Trophoblast cell (in vitro differentiated cells and primary cell): ENCODE measurements at regions not wholly inside any gene's neighbourhood (a gene's known extent, or its start where the extent isn't known, plus 50 kb on each side); places are given as distances from the start of the nearest gene placed in this dataset.

Experiments
- DNase-seq, 2 donors: peaks; one replicate each; pipeline ENCODE4 v3.0.0-alpha.2; 2016
- H2AFZ ChIP-seq: 2 replicates; pipeline ENCODE4 v1.6.1; 2013; ENCODE audit warnings: low read length, moderate library complexity, mild to moderate bottlenecking; ENCODE audit not compliant: insufficient read depth, poor library complexity
- H2AK5ac ChIP-seq: 2 replicates; pipeline ENCODE4 v1.6.1; 2013; ENCODE audit warnings: mild to moderate bottlenecking, low read length
- H2BK120ac ChIP-seq: 2 replicates; pipeline ENCODE4 v1.6.1; 2013; ENCODE audit warnings: low read length, mild to moderate bottlenecking, moderate library complexity; ENCODE audit not compliant: insufficient read depth, poor library complexity
- H2BK12ac ChIP-seq: 2 replicates; pipeline ENCODE4 v1.6.1; 2013; ENCODE audit warnings: mild to moderate bottlenecking, low read length, moderate library complexity
- H2BK5ac ChIP-seq: 2 replicates; pipeline ENCODE4 v1.6.1; 2013; ENCODE audit warnings: low read length, low read depth, moderate library complexity, mild to moderate bottlenecking; ENCODE audit not compliant: poor library complexity
- H3K14ac ChIP-seq: 2 replicates; pipeline ENCODE4 v1.6.1; 2013; ENCODE audit warnings: mild to moderate bottlenecking, low read length
- H3K18ac ChIP-seq: 2 replicates; pipeline ENCODE4 v1.6.1; 2013; ENCODE audit warnings: mild to moderate bottlenecking, low read length
- H3K23ac ChIP-seq: 2 replicates; pipeline ENCODE4 v1.6.1; 2013; ENCODE audit warnings: low read length
- H3K27ac ChIP-seq: 2 replicates; pipeline ENCODE4 v1.5.1; 2013; ENCODE audit warnings: low read depth, mild to moderate bottlenecking, inconsistent platforms, low read length, moderate library complexity
- H3K27me3 ChIP-seq: 2 replicates; pipeline ENCODE4 v1.6.1; 2013; ENCODE audit warnings: inconsistent platforms, mild to moderate bottlenecking, low read length, moderate library complexity; ENCODE audit not compliant: insufficient read depth
- H3K36me3 ChIP-seq, 2 experiments: 1 replicate in 1 of 2; 2 replicates in 1 of 2; pipeline ENCODE4 v1.6.1; 2013; ENCODE audit warnings: low read length in 2 of 2, mild to moderate bottlenecking in 2 of 2, moderate library complexity in 1 of 2; ENCODE audit not compliant: insufficient read depth in 2 of 2, control insufficient read depth in 1 of 2
- H3K4ac ChIP-seq: 2 replicates; pipeline ENCODE4 v1.6.1; 2013; ENCODE audit warnings: low read depth, mild to moderate bottlenecking, low read length, moderate library complexity
- H3K4me1 ChIP-seq, 2 experiments: 1 replicate in 1 of 2; 2 replicates in 1 of 2; pipeline ENCODE4 v1.6.1; 2013; ENCODE audit warnings: low read length in 2 of 2, mild to moderate bottlenecking in 2 of 2, moderate library complexity in 1 of 2; ENCODE audit not compliant: insufficient read depth in 2 of 2, control insufficient read depth in 1 of 2
- H3K4me2 ChIP-seq: 2 replicates; pipeline ENCODE4 v1.6.1; 2013; ENCODE audit warnings: inconsistent platforms, mild to moderate bottlenecking, low read length, moderate library complexity
- H3K4me3 ChIP-seq: 2 replicates; pipeline ENCODE4 v1.5.1; 2013; ENCODE audit warnings: mild to moderate bottlenecking, low read depth, low read length, inconsistent platforms
- H3K79me1 ChIP-seq: one replicate; pipeline ENCODE4 v1.6.1; 2013; ENCODE audit warnings: low read length
- H3K79me2 ChIP-seq: 2 replicates; pipeline ENCODE4 v1.6.1; 2013; ENCODE audit warnings: low read length, mild to moderate bottlenecking; ENCODE audit not compliant: control insufficient read depth, insufficient read depth, poor library complexity
- H3K9ac ChIP-seq: 2 replicates; pipeline ENCODE4 v1.6.1; 2013; ENCODE audit warnings: mild to moderate bottlenecking, low read length
- H3K9me3 ChIP-seq: 2 replicates; pipeline ENCODE4 v1.6.1; 2013; ENCODE audit warnings: low read depth, mild to moderate bottlenecking, control low read depth, inconsistent platforms, low read length; ENCODE audit not compliant: insufficient read depth
- H4K12ac ChIP-seq: 2 replicates; pipeline ENCODE4 v1.6.1; 2013; ENCODE audit warnings: low read depth, mild to moderate bottlenecking, low read length, moderate library complexity
- H4K8ac ChIP-seq: 2 replicates; pipeline ENCODE4 v1.6.1; 2013; ENCODE audit warnings: low read depth, mild to moderate bottlenecking, low read length, moderate library complexity
- H4K91ac ChIP-seq: one replicate; pipeline ENCODE4 v1.6.1; 2013; ENCODE audit warnings: low read depth, mild to moderate bottlenecking, low read length, moderate library complexity
- WGBS: extraction: QIAGEN DNeasy Blood & Tissue Kit; methylation state at CpG from one replicate; pipeline ENCODE4 v1.1.7; 2013; ENCODE audit warnings: missing lambda C conversion rate; ENCODE audit not compliant: insufficient read length, insufficient coverage; ENCODE audit errors: extremely low coverage; 5-methylcytosine and 5-hydroxymethylcytosine counted together

DNA sequence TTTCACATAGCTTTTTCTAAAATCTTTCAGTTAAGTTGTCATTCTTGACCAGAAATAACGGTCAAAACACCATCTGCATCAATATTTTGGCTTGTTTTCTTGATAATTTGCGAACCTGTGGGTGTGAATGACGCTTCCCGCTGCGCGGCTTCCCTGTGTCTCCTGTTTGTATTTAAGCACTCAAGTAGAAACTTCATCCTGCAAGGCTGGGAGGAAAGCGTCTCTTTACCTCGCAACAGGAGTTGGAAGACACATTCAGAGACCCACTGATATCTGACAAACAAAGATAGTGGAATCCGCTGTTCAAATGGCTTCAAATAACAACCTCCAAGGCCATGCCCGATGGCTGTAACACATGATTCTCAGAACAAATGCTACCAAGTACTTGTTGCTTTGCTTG lies 704.9 kb downstream of the DCDC2C start:
- Histone ChIP-seq H3K14ac (no peak overlapping the region), H3K36me3 (no peaks in the 10 kb centered on the region), H2BK5ac (no peak overlapping the region), H3K4ac (no peak overlapping the region), H2BK120ac (no peak overlapping the region), H3K79me2 (no peaks in the 10 kb centered on the region), H3K4me2 (no peak overlapping the region), H4K91ac (no peak overlapping the region), H3K9ac (no peak overlapping the region), H3K18ac (no peak overlapping the region), H3K9me3 (no peaks in the 10 kb centered on the region), H3K4me1 (no peaks in the 10 kb centered on the region), H4K8ac (no peak overlapping the region), H2AK5ac (no peak overlapping the region), H3K79me1 (no peaks in the 10 kb centered on the region), H2BK12ac (no peak overlapping the region), H3K27ac (no peak overlapping the region), H3K27me3 (no peaks in the 10 kb centered on the region), H3K4me3 (no peak overlapping the region), H2AFZ (no peak overlapping the region), H3K23ac (no peak overlapping the region), H4K12ac (no peak overlapping the region)
- DNase-seq, result no peak
- no CpG with 5 or more reads among the region's 10 CpGs for WGBS

DNA sequence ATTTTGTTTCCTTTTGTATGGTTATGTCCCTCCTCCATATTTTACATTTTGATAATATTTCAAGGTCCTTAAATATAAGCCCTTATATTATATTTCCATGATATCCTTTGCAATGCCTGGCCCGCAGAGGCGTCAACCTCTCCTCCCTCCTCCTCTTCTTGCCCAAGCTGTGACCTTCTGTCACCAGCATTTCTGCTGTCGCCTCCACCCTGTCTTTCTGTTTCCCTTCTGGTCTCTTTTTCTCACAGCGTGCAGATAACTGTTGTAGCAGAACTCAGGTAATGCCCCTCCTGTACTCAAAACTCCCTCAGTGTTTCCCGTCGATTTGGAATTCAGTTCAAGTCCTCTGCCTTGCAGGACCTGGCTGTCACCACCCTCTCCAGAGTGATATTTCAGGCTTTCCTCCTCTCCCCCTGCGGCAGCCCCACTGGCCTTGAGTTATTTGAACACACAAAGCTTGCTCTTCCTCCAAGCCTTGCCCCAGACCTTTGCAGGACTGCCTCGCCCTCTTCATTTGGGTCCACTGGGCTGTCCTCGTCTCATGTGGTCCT lies 709.3 kb downstream of the DCDC2C start:
- no peak overlapping the region for H3K14ac ChIP-seq
- no peak overlapping the region for H2BK120ac ChIP-seq
- no peak overlapping the region for H3K9ac ChIP-seq
- H3K36me3 ChIP-seq, result no peaks in the 10 kb centered on the region
- no peak overlapping the region for H2BK5ac ChIP-seq
- DNase-seq, result no peak
- H3K9me3 ChIP-seq, result peaks cover 3% of the 10 kb centered on the region
- no peak overlapping the region for H3K23ac ChIP-seq
- no peak overlapping the region for H4K8ac ChIP-seq
- H3K79me2 ChIP-seq, result no peaks in the 10 kb centered on the region
- no peak overlapping the region for H3K18ac ChIP-seq
- H3K4ac ChIP-seq, result no peak overlapping the region
- no peak overlapping the region for H3K4me2 ChIP-seq
- no peak overlapping the region for H4K91ac ChIP-seq
- no peak overlapping the region for H3K4me3 ChIP-seq
- H3K27me3 ChIP-seq, result no peaks in the 10 kb centered on the region
- H3K4me1 ChIP-seq, result no peaks in the 10 kb centered on the region
- no peak overlapping the region for H3K27ac ChIP-seq
- no peaks in the 10 kb centered on the region for H3K79me1 ChIP-seq
- no peak overlapping the region for H2BK12ac ChIP-seq
- no peak overlapping the region for H2AFZ ChIP-seq
- no peak overlapping the region for H2AK5ac ChIP-seq
- WGBS, result no CpG with 5 or more reads among the region's 9 CpGs
- H4K12ac ChIP-seq, result no peak overlapping the region

DNA sequence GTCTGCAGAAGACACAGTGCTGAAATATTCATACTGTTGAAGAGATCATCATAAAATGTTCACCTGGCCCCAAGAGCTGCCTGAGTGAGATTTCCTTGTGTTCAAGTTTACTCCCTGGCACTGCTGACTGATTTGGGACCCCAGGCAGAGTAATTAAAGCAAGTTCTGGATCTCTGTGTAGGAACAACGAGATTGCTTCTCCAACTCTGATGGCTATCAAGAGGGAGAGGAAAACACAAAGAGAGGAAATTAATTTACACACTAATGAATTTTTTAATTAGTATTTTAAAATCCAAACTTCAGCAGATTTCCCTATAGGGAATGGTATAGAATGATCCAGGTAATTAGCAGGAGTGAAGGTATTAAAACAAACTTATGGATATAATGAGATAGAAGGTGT lies 711.8 kb downstream of the DCDC2C start:
- no peak overlapping the region for H3K23ac ChIP-seq
- no peaks in the 10 kb centered on the region for H3K4me1 ChIP-seq
- H3K4me2 ChIP-seq, result no peak overlapping the region
- no peaks in the 10 kb centered on the region for H3K27me3 ChIP-seq
- peaks cover 3% of the 10 kb centered on the region for H3K9me3 ChIP-seq
- no peak overlapping the region for H4K12ac ChIP-seq
- H3K4me3 ChIP-seq, result no peak overlapping the region
- no peak for DNase-seq
- no peak overlapping the region for H3K4ac ChIP-seq
- H3K79me2 ChIP-seq, result no peaks in the 10 kb centered on the region
- no peak overlapping the region for H4K91ac ChIP-seq
- H3K9ac ChIP-seq, result no peak overlapping the region
- H2AFZ ChIP-seq, result no peak overlapping the region
- H2BK12ac ChIP-seq, result no peak overlapping the region
- H3K14ac ChIP-seq, result no peak overlapping the region
- no peaks in the 10 kb centered on the region for H3K79me1 ChIP-seq
- H2BK5ac ChIP-seq, result no peak overlapping the region
- H4K8ac ChIP-seq, result no peak overlapping the region
- H3K18ac ChIP-seq, result no peak overlapping the region
- H2AK5ac ChIP-seq, result no peak overlapping the region
- H3K27ac ChIP-seq, result no peak overlapping the region
- WGBS, result no CpG with 5 or more reads among the region's 1 CpG
- H2BK120ac ChIP-seq, result no peak overlapping the region
- no peaks in the 10 kb centered on the region for H3K36me3 ChIP-seq

DNA sequence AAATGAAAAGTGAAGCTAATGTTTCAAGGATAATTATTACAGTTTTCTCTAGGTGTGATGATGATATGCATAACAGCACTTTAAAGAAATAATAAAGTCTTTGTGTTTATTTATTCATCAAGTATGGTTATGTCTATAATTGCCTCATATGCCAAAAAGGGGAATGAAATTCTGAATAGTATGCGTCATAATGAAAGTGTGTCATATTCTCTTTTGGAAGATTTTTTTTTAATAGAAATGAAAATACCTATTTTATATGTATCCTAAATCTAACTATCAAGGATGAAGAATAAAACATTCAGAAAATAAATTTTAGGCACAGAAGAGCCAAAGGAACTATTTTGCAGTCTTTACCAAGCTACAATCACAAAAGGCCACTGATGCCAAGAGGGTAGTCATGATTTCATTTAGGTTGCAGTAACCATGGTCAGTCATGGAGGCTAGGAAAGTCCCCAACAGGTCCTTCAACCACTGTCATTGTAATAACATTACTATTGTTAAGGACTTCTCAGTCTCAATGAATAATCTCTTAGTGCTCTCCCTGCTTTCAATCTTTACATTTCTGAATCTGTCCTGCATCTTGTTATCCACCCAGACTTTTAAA lies 712.5 kb downstream of the DCDC2C start:
- no CpG with 5 or more reads among the region's 1 CpG for WGBS
- Histone ChIP-seq H3K27me3 (no peaks in the 10 kb centered on the region), H3K4me2 (no peak overlapping the region), H4K8ac (no peak overlapping the region), H3K18ac (no peak overlapping the region), H4K91ac (no peak overlapping the region), H3K4me3 (no peak overlapping the region), H2BK120ac (no peak overlapping the region), H2AFZ (no peak overlapping the region), H3K9me3 (peaks cover 3% of the 10 kb centered on the region), H3K36me3 (no peaks in the 10 kb centered on the region), H3K27ac (no peak overlapping the region), H2AK5ac (no peak overlapping the region), H2BK5ac (no peak overlapping the region), H3K79me2 (no peaks in the 10 kb centered on the region), H3K79me1 (no peaks in the 10 kb centered on the region), H2BK12ac (no peak overlapping the region), H3K4me1 (no peaks in the 10 kb centered on the region), H3K14ac (no peak overlapping the region), H3K23ac (no peak overlapping the region), H3K4ac (no peak overlapping the region), H3K9ac (no peak overlapping the region), H4K12ac (no peak overlapping the region)
- no peak for DNase-seq
